H9 (cell line): ENCODE measurements at regions not wholly inside any gene's neighbourhood (a gene's known extent, or its start where the extent isn't known, plus 50 kb on each side); places are given as distances from the start of the nearest gene placed in this dataset.

Experiments used
- DNase-seq: peaks from one replicate; pipeline ENCODE4 v3.0.0-alpha.2; 2017
- H2AFZ ChIP-seq: one replicate; pipeline ENCODE4 v1.6.1; 2013; ENCODE audit warnings: mild to moderate bottlenecking, low read length, control low read depth, moderate library complexity
- H2AK5ac ChIP-seq: 2 replicates; pipeline ENCODE4 v1.6.1; 2013; ENCODE audit warnings: low read length, control low read depth, mixed read lengths; ENCODE audit not compliant: insufficient read length
- H2BK120ac ChIP-seq: one replicate; pipeline ENCODE4 v1.6.1; 2013; ENCODE audit warnings: low read depth, mild to moderate bottlenecking, low read length, control low read depth, inconsistent platforms; ENCODE audit not compliant: poor library complexity, severe bottlenecking
- H2BK12ac ChIP-seq: 2 replicates; pipeline ENCODE4 v1.6.1; 2013; ENCODE audit warnings: low read length, control low read depth, mixed read lengths, low read depth; ENCODE audit not compliant: insufficient read length
- H2BK15ac ChIP-seq: 2 replicates; pipeline ENCODE4 v1.6.1; 2013; ENCODE audit warnings: low read depth, low read length, control low read depth
- H2BK20ac ChIP-seq: one replicate; pipeline ENCODE4 v1.6.1; 2013; ENCODE audit warnings: low read depth, mild to moderate bottlenecking, low read length, control low read depth, inconsistent platforms; ENCODE audit not compliant: poor library complexity, severe bottlenecking
- H2BK5ac ChIP-seq: 2 replicates; pipeline ENCODE4 v1.6.1; 2013; ENCODE audit warnings: low read length, control low read depth, mixed read lengths; ENCODE audit not compliant: insufficient read length
- H3K14ac ChIP-seq: 2 replicates; pipeline ENCODE4 v1.6.1; 2013; ENCODE audit warnings: low read length, control low read depth; ENCODE audit not compliant: insufficient read depth
- H3K18ac ChIP-seq: 2 replicates; pipeline ENCODE4 v1.6.1; 2013; ENCODE audit warnings: low read depth, mild to moderate bottlenecking, mixed read lengths, low read length, control low read depth; ENCODE audit not compliant: insufficient read length
- H3K23ac ChIP-seq: 2 replicates; pipeline ENCODE4 v1.6.1; 2013; ENCODE audit warnings: low read length, control low read depth, mixed read lengths, low read depth; ENCODE audit not compliant: insufficient read length
- H3K23me2 ChIP-seq: 2 replicates; pipeline ENCODE4 v1.6.1; 2013; ENCODE audit warnings: low read depth, mild to moderate bottlenecking, mixed read lengths, low read length, control low read depth; ENCODE audit not compliant: insufficient read length, poor library complexity, severe bottlenecking
- H3K27ac ChIP-seq: 2 replicates; pipeline ENCODE4 v1.5.1; 2013; ENCODE audit warnings: low read length, control low read depth, mixed read lengths, low read depth; ENCODE audit not compliant: insufficient read length
- H3K27me3 ChIP-seq: 2 replicates; pipeline ENCODE4 v1.6.1; 2013; ENCODE audit warnings: low read length, control low read depth, inconsistent platforms; ENCODE audit not compliant: insufficient read depth
- H3K4ac ChIP-seq: 2 replicates; pipeline ENCODE4 v1.6.1; 2013; ENCODE audit warnings: low read depth, mild to moderate bottlenecking, control low read depth, inconsistent platforms, low read length, moderate library complexity
- H3K4me1 ChIP-seq: 2 replicates; pipeline ENCODE4 v1.6.1; 2013; ENCODE audit warnings: low read length, control low read depth, inconsistent platforms; ENCODE audit not compliant: insufficient read depth
- H3K4me2 ChIP-seq: 2 replicates; pipeline ENCODE4 v1.6.1; 2013; ENCODE audit warnings: low read length, control low read depth, mixed read lengths; ENCODE audit not compliant: insufficient read length, insufficient read depth
- H3K56ac ChIP-seq: 2 replicates; pipeline ENCODE4 v1.6.1; 2013; ENCODE audit warnings: low read depth, mild to moderate bottlenecking, mixed read lengths, low read length, control low read depth; ENCODE audit not compliant: insufficient read length
- H3K79me1 ChIP-seq: 2 replicates; pipeline ENCODE4 v1.6.1; 2013; ENCODE audit warnings: low read depth, mild to moderate bottlenecking, moderate library complexity, low read length, control low read depth, inconsistent platforms; ENCODE audit not compliant: insufficient read depth, poor library complexity, severe bottlenecking
- H3K79me2 ChIP-seq: 2 replicates; pipeline ENCODE4 v1.6.1; 2013; ENCODE audit warnings: low read length, control low read depth, inconsistent platforms; ENCODE audit not compliant: insufficient read depth
- H3K9ac ChIP-seq: 2 replicates; pipeline ENCODE4 v1.6.1; 2013; ENCODE audit warnings: low read length, control low read depth, mixed read lengths; ENCODE audit not compliant: insufficient read length; ENCODE audit errors: extremely low read depth
- H3K9me3 ChIP-seq: one replicate; pipeline ENCODE4 v1.6.1; 2013; ENCODE audit warnings: low read depth, low read length, inconsistent platforms; ENCODE audit not compliant: control insufficient read depth
- H3T11ph ChIP-seq: one replicate; pipeline ENCODE4 v1.6.1; 2013; ENCODE audit warnings: mild to moderate bottlenecking, low read length, control low read depth, inconsistent platforms
- H4K20me1 ChIP-seq: one replicate; pipeline ENCODE4 v1.6.1; 2013; ENCODE audit not compliant: control insufficient read depth, insufficient read length, insufficient read depth
- H4K5ac ChIP-seq: 2 replicates; pipeline ENCODE4 v1.6.1; 2013; ENCODE audit warnings: low read depth, mild to moderate bottlenecking, mixed read lengths, low read length, control low read depth; ENCODE audit not compliant: insufficient read length
- H4K8ac ChIP-seq: replicated peaks from 2 replicates; pipeline ENCODE4 v1.6.1; 2013; ENCODE audit warnings: low read length, control low read depth, mixed read lengths, low read depth; ENCODE audit not compliant: insufficient read length
- H4K91ac ChIP-seq: 2 replicates; pipeline ENCODE4 v1.6.1; 2013; ENCODE audit warnings: low read depth, mild to moderate bottlenecking, moderate library complexity, mixed read lengths, low read length, control low read depth; ENCODE audit not compliant: insufficient read length
- H3K27ac Mint-ChIP-seq, 3 experiments: 2 replicates in 2 of 3; 3 replicates in 1 of 3; pipeline ENCODE4 v1.8.0; 2020 to 2021; ENCODE audit warnings: mixed read lengths in 3 of 3, mild to moderate bottlenecking in 1 of 3, moderate library complexity in 1 of 3
- H3K27me3 Mint-ChIP-seq: 2 replicates; pipeline ENCODE4 v1.8.0; 2021; ENCODE audit warnings: low read depth, mild to moderate bottlenecking, moderate library complexity, mixed read lengths
- H3K36me3 Mint-ChIP-seq, 3 experiments: 2 replicates in 2 of 3; 3 replicates in 1 of 3; pipeline ENCODE4 v1.8.0; 2020 to 2021; ENCODE audit warnings: low read depth in 3 of 3, mixed read lengths in 3 of 3; ENCODE audit not compliant: insufficient read depth in 1 of 3
- H3K4me1 Mint-ChIP-seq, 2 experiments: 2 replicates each; pipeline ENCODE4 v1.8.0; 2020; ENCODE audit warnings: mixed read lengths in 2 of 2
- H3K4me3 Mint-ChIP-seq, 2 experiments: 2 replicates in 1 of 2; 3 replicates in 1 of 2; pipeline ENCODE4 v1.8.0; 2020 to 2021; ENCODE audit warnings: mild to moderate bottlenecking in 2 of 2, mixed read lengths in 2 of 2, moderate library complexity in 1 of 2
- H3K9me3 Mint-ChIP-seq, 2 experiments: 2 replicates in 1 of 2; 3 replicates in 1 of 2; pipeline ENCODE4 v1.8.0; 2020; ENCODE audit warnings: mild to moderate bottlenecking in 2 of 2, mixed read lengths in 2 of 2, moderate library complexity in 1 of 2
- WGBS: extraction: QIAGEN DNeasy Blood & Tissue Kit; methylation state at CpG from one replicate; pipeline ENCODE4 v1.1.7; 2013; ENCODE audit warnings: missing lambda C conversion rate, low lambda C conversion rate, mixed read lengths; ENCODE audit not compliant: insufficient read length; ENCODE audit errors: extremely low coverage; 5-methylcytosine and 5-hydroxymethylcytosine counted together
- TF ChIP-seq, protein P1 (sequence below): fragments of 200-600 bp; sonication (generic); conservative IDR thresholded peaks from 3 replicates; pipeline ENCODE4 v1.8.0; 2021; ENCODE audit warnings: antibody characterized with exemption, mild to moderate bottlenecking

DNA sequence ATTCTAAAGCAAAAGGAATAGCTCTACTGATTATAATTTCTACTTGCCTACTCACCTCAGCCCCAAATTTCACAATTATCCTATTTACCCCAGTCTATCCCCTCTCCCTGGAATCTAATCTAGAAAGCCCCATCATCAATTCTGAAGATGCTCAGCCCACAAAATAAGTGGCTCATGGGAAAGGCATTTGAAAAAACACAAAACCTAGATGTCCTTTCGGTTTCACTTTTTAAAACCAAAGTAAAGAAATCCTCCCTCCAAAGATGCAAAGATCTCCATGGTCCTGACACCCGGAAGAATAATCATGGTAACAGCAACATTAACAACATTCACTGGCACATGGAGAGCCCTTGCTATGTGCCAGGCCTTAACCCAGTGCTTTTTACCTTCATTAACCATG is 224.8 kb downstream of the FGFR2 start:
- Histone ChIP-seq H3K4me2 (no peak overlapping the region), H3K14ac (no peak overlapping the region), H2BK5ac (no peak overlapping the region), H3K18ac (no peak overlapping the region), H3K27me3 (no peaks in the 10 kb centered on the region), H4K8ac (no peak overlapping the region), H4K91ac (no peak overlapping the region), H2BK12ac (no peak overlapping the region), H3K4me1 (0 out of 2 replicates have a peak, but pooled peaks cover under 1% of the 10 kb centered on the region), H3K23me2 (no peaks in the 10 kb centered on the region), H2AFZ (no peak overlapping the region), H4K5ac (no peak overlapping the region), H3K79me2 (no peaks in the 10 kb centered on the region), H3K4ac (no peak overlapping the region), H3K9ac (no peak overlapping the region), H4K20me1 (no peaks in the 10 kb centered on the region), H2AK5ac (no peak overlapping the region), H3T11ph (no peak overlapping the region), H3K56ac (no peak overlapping the region), H3K9me3 (no peaks in the 10 kb centered on the region), H3K23ac (no peak overlapping the region), H3K79me1 (no peaks in the 10 kb centered on the region), H3K27ac (no peak overlapping the region), H2BK15ac (no peak overlapping the region), H2BK120ac (no peak overlapping the region), H2BK20ac (no peak overlapping the region)
- Mint-ChIP-seq H3K27ac (no peak overlapping the region; a peak in 1 of 7 replicates), H3K27me3 (peaks cover 2% of the 10 kb centered on the region; the same call in 1 of the 2 replicates), H3K4me3 (no peak overlapping the region), H3K9me3 (no peaks in the 10 kb centered on the region; a peak in 1 of 5 replicates), H3K36me3 (no peaks in the 10 kb centered on the region; a peak in 1 of 7 replicates), H3K4me1 (peaks cover 9 to 20% of the 10 kb centered on the region in 2 experiments)
- TF ChIP-seq, protein P1, sequence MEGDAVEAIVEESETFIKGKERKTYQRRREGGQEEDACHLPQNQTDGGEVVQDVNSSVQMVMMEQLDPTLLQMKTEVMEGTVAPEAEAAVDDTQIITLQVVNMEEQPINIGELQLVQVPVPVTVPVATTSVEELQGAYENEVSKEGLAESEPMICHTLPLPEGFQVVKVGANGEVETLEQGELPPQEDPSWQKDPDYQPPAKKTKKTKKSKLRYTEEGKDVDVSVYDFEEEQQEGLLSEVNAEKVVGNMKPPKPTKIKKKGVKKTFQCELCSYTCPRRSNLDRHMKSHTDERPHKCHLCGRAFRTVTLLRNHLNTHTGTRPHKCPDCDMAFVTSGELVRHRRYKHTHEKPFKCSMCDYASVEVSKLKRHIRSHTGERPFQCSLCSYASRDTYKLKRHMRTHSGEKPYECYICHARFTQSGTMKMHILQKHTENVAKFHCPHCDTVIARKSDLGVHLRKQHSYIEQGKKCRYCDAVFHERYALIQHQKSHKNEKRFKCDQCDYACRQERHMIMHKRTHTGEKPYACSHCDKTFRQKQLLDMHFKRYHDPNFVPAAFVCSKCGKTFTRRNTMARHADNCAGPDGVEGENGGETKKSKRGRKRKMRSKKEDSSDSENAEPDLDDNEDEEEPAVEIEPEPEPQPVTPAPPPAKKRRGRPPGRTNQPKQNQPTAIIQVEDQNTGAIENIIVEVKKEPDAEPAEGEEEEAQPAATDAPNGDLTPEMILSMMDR, result no peak
- WGBS, result no CpG with 5 or more reads among the region's 2 CpGs
- no peak for DNase-seq
